ENCODE measurements at regions not wholly inside any gene's neighbourhood (a gene's known extent, or its start where the extent isn't known, plus 50 kb on each side); places are given as distances from the start of the nearest gene placed in this dataset.

- Histone ChIP-seq H2BK120ac (ENCODE audit: low read depth, low read length) (no peak overlapping the region), H3K4me3 (ENCODE audit: insufficient read depth in 1 of 2, low read depth in 1 of 2, low read length in 2 of 2) (no peak overlapping the region), H3K14ac (ENCODE audit: low read length in 2 of 2) (no peak overlapping the region), H3K4ac (ENCODE audit: low read depth in 1 of 2, low read length in 2 of 2) (peak overlapping the region in 1 of 2 experiments; percentile 12), H4K91ac (ENCODE audit: low read length) (peak overlapping the region; percentile 77), H3K9ac (ENCODE audit: low read length) (peak overlapping the region; percentile 60), H3K36me3 (ENCODE audit: control insufficient read depth in 1 of 2, insufficient read depth in 2 of 2, low read depth in 1 of 2, low read length in 2 of 2) (no peaks in the 10 kb centered on the region), H3K18ac (ENCODE audit: low read depth in 1 of 2, low read length in 2 of 2) (peak overlapping the region in 1 of 2 experiments; percentile 15), H4K8ac (ENCODE audit: low read length) (peak overlapping the region; percentile 55), H3K79me1 (replicated peaks; ENCODE audit: low read length, poor library complexity, severe bottlenecking) (no peaks in the 10 kb centered on the region), H3K4me1 (ENCODE audit: control insufficient read depth, insufficient read depth, low read depth, low read length) (peaks cover 2% of the 10 kb centered on the region), H2BK15ac (ENCODE audit: low read depth, poor library complexity, severe bottlenecking) (no peak overlapping the region), H2BK12ac (ENCODE audit: low read length in 2 of 2) (peak overlapping the region in 1 of 2 experiments; percentile 57), H2AK5ac (ENCODE audit: low read length, severe bottlenecking) (no peak overlapping the region), H3K9me3 (ENCODE audit: control insufficient read depth, low read length) (no peaks in the 10 kb centered on the region), H2BK5ac (ENCODE audit: low read depth, low read length, poor library complexity, severe bottlenecking) (no peak overlapping the region), H2AFZ (ENCODE audit: low read depth, low read length) (no peak overlapping the region), H3K27me3 (ENCODE audit: control insufficient read depth in 1 of 2, insufficient read depth in 1 of 2, low read length in 2 of 2) (no peaks in the 10 kb centered on the region), H3K27ac (ENCODE audit: low read length, poor library complexity, severe bottlenecking) (peak overlapping the region; percentile 24), H3K4me2 (ENCODE audit: low read length, poor library complexity, severe bottlenecking) (no peak overlapping the region), H3K23ac (ENCODE audit: low read length in 2 of 2) (no peak overlapping the region)
- 100% methylated on average over 1 of the region's 2 CpGs for WGBS
- DNase-seq = peak; percentile 80
Measured at GRCh38 chr6:146892613-146893401, 294.0 kb downstream of the ADGB start.

DNA sequence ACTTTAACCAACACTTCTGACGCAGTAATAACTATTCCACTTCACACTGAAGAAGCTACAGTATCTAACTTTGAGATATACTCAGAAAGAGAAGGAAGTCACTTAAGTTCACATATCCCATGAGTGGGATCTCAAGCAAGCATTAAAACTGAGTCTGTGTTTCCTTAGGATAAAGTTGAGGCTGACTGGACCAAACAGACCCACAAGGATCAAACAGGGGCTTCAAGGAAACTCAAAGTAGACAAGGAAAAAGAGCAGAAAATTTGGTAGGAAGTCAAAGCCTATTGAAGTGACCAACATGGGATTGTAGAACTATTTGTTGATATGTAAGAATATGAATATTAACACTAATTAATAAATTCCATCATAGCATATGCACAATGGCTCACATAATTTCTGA lies 294.9 kb downstream of the ADGB start:
- H3K14ac ChIP-seq (ENCODE audit: low read length in 2 of 2) = no peak overlapping the region
- H2BK12ac ChIP-seq (ENCODE audit: low read length in 2 of 2) = no peak overlapping the region
- no peak overlapping the region for H2BK5ac ChIP-seq (ENCODE audit: low read depth, low read length, poor library complexity, severe bottlenecking)
- no peak overlapping the region for H2AFZ ChIP-seq (ENCODE audit: low read depth, low read length)
- H2BK15ac ChIP-seq (ENCODE audit: low read depth, poor library complexity, severe bottlenecking) = no peak overlapping the region
- no peaks in the 10 kb centered on the region for H3K79me1 ChIP-seq (replicated peaks; ENCODE audit: low read length, poor library complexity, severe bottlenecking)
- H3K18ac ChIP-seq (ENCODE audit: low read depth in 1 of 2, low read length in 2 of 2) = no peak overlapping the region
- H3K23ac ChIP-seq (ENCODE audit: low read length in 2 of 2) = no peak overlapping the region
- no peak overlapping the region for H4K8ac ChIP-seq (ENCODE audit: low read length)
- no peak overlapping the region for H3K4ac ChIP-seq (ENCODE audit: low read depth in 1 of 2, low read length in 2 of 2)
- H3K27ac ChIP-seq (ENCODE audit: low read length, poor library complexity, severe bottlenecking) = no peak overlapping the region
- no peak overlapping the region for H2BK120ac ChIP-seq (ENCODE audit: low read depth, low read length)
- DNase-seq = no peak
- WGBS = no CpG with 5 or more reads among the region's 1 CpG
- no peak overlapping the region for H3K9ac ChIP-seq (ENCODE audit: low read length)
- no peaks in the 10 kb centered on the region for H3K36me3 ChIP-seq (ENCODE audit: control insufficient read depth in 1 of 2, insufficient read depth in 2 of 2, low read depth in 1 of 2, low read length in 2 of 2)
- H4K91ac ChIP-seq (ENCODE audit: low read length) = no peak overlapping the region
- no peaks in the 10 kb centered on the region for H3K9me3 ChIP-seq (ENCODE audit: control insufficient read depth, low read length)
- no peak overlapping the region for H3K4me2 ChIP-seq (ENCODE audit: low read length, poor library complexity, severe bottlenecking)
- H3K27me3 ChIP-seq (ENCODE audit: control insufficient read depth in 1 of 2, insufficient read depth in 1 of 2, low read length in 2 of 2) = no peaks in the 10 kb centered on the region
- no peak overlapping the region for H2AK5ac ChIP-seq (ENCODE audit: low read length, severe bottlenecking)
- H3K4me1 ChIP-seq (ENCODE audit: control insufficient read depth, insufficient read depth, low read depth, low read length) = peaks cover 2% of the 10 kb centered on the region
- H3K4me3 ChIP-seq (ENCODE audit: insufficient read depth in 1 of 2, low read depth in 1 of 2, low read length in 2 of 2) = no peak overlapping the region

DNA sequence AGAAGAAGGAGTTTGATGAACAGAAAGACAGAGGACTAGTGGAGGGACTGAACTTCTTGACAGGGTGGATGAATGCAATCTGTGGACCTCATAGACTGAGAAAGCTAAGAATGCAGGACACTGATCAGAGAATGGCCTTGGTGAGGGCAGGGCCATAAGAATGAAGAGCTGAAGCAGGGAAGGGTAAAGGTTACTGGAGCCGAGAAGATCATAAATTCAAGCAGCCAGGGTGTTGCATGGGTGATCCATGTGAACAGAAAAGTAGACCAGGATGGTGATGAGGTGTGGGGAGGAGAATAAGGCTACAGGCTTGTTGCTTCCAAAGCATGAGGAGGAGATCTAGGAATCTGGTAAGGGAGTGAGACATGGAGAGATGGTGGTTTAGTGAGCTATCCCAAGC lies 295.9 kb downstream of the ADGB start:
- peak overlapping the region; percentile 20 to 45 for H2BK12ac ChIP-seq (ENCODE audit: low read length in 2 of 2)
- no peak overlapping the region for H3K27ac ChIP-seq (ENCODE audit: low read length, poor library complexity, severe bottlenecking)
- no peak overlapping the region for H3K4ac ChIP-seq (ENCODE audit: low read depth in 1 of 2, low read length in 2 of 2)
- H2BK120ac ChIP-seq (ENCODE audit: low read depth, low read length) = no peak overlapping the region
- peaks cover 2% of the 10 kb centered on the region for H3K4me1 ChIP-seq (ENCODE audit: control insufficient read depth, insufficient read depth, low read depth, low read length)
- no peak overlapping the region for H3K14ac ChIP-seq (ENCODE audit: low read length in 2 of 2)
- no peak overlapping the region for H2AFZ ChIP-seq (ENCODE audit: low read depth, low read length)
- no peaks in the 10 kb centered on the region for H3K79me1 ChIP-seq (replicated peaks; ENCODE audit: low read length, poor library complexity, severe bottlenecking)
- H2AK5ac ChIP-seq (ENCODE audit: low read length, severe bottlenecking) = peak overlapping the region; percentile 9
- H3K27me3 ChIP-seq (ENCODE audit: control insufficient read depth in 1 of 2, insufficient read depth in 1 of 2, low read length in 2 of 2) = no peaks in the 10 kb centered on the region
- H3K9ac ChIP-seq (ENCODE audit: low read length) = no peak overlapping the region
- H3K9me3 ChIP-seq (ENCODE audit: control insufficient read depth, low read length) = no peaks in the 10 kb centered on the region
- no peak overlapping the region for H2BK5ac ChIP-seq (ENCODE audit: low read depth, low read length, poor library complexity, severe bottlenecking)
- H2BK15ac ChIP-seq (ENCODE audit: low read depth, poor library complexity, severe bottlenecking) = no peak overlapping the region
- no peaks in the 10 kb centered on the region for H3K36me3 ChIP-seq (ENCODE audit: control insufficient read depth in 1 of 2, insufficient read depth in 2 of 2, low read depth in 1 of 2, low read length in 2 of 2)
- no peak overlapping the region for H3K4me3 ChIP-seq (ENCODE audit: insufficient read depth in 1 of 2, low read depth in 1 of 2, low read length in 2 of 2)
- 97% methylated on average over 1 of the region's 1 CpG for WGBS
- no peak overlapping the region for H4K8ac ChIP-seq (ENCODE audit: low read length)
- no peak overlapping the region for H4K91ac ChIP-seq (ENCODE audit: low read length)
- H3K4me2 ChIP-seq (ENCODE audit: low read length, poor library complexity, severe bottlenecking) = no peak overlapping the region
- DNase-seq = no peak
- no peak overlapping the region for H3K23ac ChIP-seq (ENCODE audit: low read length in 2 of 2)
- H3K18ac ChIP-seq (ENCODE audit: low read depth in 1 of 2, low read length in 2 of 2) = peak overlapping the region in 1 of 2 experiments; percentile 38

DNA sequence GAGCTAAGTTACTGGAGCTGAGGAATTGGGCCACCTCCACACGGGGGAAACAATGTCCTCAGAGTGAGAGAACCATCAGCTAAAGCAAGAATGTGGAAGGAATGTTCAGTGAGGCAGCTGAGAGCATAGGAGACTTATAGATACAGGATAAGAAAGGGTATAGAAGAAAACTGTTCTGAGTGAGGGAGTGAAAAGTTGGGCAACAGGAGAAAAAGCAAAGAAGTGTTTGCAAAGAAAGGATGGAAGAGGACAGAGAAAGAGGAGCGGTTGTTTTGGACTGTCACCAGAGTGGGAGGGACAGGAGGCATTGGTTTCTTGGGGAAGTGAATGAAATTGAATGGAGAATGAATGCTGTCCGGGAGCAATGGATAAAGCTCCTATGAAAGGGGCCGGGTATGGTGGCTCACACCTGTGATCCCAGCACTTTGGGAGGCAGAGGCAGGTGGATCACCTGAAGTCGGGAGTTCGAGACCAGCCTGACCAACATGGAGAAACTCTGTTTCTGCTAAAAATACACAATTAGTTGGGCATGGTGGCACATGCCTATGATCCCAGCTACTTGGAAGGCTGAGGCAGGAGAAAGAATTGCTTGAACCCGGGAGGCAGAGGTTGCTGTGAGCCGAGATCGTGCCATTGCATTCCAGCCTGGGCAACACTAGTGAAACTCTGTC lies 296.5 kb downstream of the ADGB start:
- WGBS = 88% methylated on average over 7 of the region's 9 CpGs
- H2AFZ ChIP-seq (ENCODE audit: low read depth, low read length) = no peak overlapping the region
- no peaks in the 10 kb centered on the region for H3K36me3 ChIP-seq (ENCODE audit: control insufficient read depth in 1 of 2, insufficient read depth in 2 of 2, low read depth in 1 of 2, low read length in 2 of 2)
- H3K4me1 ChIP-seq (ENCODE audit: control insufficient read depth, insufficient read depth, low read depth, low read length) = peaks cover 2% of the 10 kb centered on the region
- no peak overlapping the region for H3K4me3 ChIP-seq (ENCODE audit: insufficient read depth in 1 of 2, low read depth in 1 of 2, low read length in 2 of 2)
- no peaks in the 10 kb centered on the region for H3K27me3 ChIP-seq (ENCODE audit: control insufficient read depth in 1 of 2, insufficient read depth in 1 of 2, low read length in 2 of 2)
- H3K79me1 ChIP-seq (replicated peaks; ENCODE audit: low read length, poor library complexity, severe bottlenecking) = no peaks in the 10 kb centered on the region
- no peak overlapping the region for H2BK5ac ChIP-seq (ENCODE audit: low read depth, low read length, poor library complexity, severe bottlenecking)
- no peak overlapping the region for H4K8ac ChIP-seq (ENCODE audit: low read length)
- no peak overlapping the region for H2BK15ac ChIP-seq (ENCODE audit: low read depth, poor library complexity, severe bottlenecking)
- H3K9me3 ChIP-seq (ENCODE audit: control insufficient read depth, low read length) = no peaks in the 10 kb centered on the region
- no peak overlapping the region for H3K14ac ChIP-seq (ENCODE audit: low read length in 2 of 2)
- H4K91ac ChIP-seq (ENCODE audit: low read length) = peak overlapping the region; percentile 41
- DNase-seq = no peak
- no peak overlapping the region for H3K9ac ChIP-seq (ENCODE audit: low read length)
- H2BK12ac ChIP-seq (ENCODE audit: low read length in 2 of 2) = peak overlapping the region in 1 of 2 experiments; percentile 20
- H3K23ac ChIP-seq (ENCODE audit: low read length in 2 of 2) = no peak overlapping the region
- H3K4ac ChIP-seq (ENCODE audit: low read depth in 1 of 2, low read length in 2 of 2) = no peak overlapping the region
- H2AK5ac ChIP-seq (ENCODE audit: low read length, severe bottlenecking) = peak overlapping the region; percentile 9
- no peak overlapping the region for H3K18ac ChIP-seq (ENCODE audit: low read depth in 1 of 2, low read length in 2 of 2)
- no peak overlapping the region for H3K27ac ChIP-seq (ENCODE audit: low read length, poor library complexity, severe bottlenecking)
- no peak overlapping the region for H2BK120ac ChIP-seq (ENCODE audit: low read depth, low read length)
- no peak overlapping the region for H3K4me2 ChIP-seq (ENCODE audit: low read length, poor library complexity, severe bottlenecking)

Measured in mesenchymal stem cell (in vitro differentiated cells and primary cell).